ENCODE measurements at regions not wholly inside any gene's neighbourhood (a gene's known extent, or its start where the extent isn't known, plus 50 kb on each side); places are given as distances from the start of the nearest gene placed in this dataset.

DNA sequence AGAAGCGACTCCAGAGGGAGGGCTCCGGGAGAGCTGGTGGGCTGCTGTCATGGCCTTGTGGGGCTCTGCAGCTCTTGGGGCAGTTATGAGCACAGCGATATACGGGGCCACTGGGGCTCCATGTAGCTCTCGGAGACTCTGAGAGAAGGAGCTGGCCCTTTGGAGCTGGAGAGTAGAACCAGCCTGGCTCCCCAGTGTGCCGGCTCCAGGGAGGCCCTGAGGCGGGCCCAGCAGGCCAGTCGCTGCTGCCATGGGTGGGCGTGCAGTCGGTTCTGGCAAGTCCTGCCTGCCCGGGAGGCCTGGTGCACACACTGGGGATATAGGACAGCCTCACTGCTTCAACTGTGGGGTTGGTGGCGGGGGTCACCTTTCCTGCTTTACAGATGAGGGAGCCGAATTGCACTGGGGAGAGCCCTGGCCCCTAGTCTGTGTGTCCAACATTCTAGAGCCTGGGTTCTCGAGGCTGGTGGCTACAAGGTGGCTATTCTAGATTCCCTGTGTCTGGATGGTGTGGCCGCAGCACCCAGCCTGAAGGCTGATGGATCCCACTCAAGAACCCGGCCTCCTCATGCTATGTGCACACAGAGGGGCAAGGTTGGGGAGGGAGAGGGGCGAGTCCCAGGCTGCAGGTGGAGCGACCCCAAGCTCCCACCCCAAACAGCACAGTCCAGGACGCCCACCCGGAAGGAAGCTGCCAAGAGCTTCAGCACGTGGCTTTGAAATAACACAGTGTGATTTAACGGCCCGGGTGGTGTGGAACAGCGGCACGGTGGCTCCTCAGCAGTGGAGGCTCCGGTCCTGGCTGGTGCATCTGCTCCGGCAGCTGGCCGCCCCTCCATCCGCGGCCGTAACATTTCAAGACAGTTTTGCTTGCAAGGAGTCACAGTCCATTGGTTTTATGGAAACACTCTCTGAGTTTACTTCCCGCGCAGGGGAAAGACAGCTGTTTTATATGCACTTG is 188.3 kb upstream of the C14orf180 start:
- WGBS, 4 donors, result 75 to 81% (median 80%) methylated on average over 23 to 33 of the region's 33 CpGs
- DNase-seq, result peak in 2 of 7 donors; percentile 10 to 34

DNA sequence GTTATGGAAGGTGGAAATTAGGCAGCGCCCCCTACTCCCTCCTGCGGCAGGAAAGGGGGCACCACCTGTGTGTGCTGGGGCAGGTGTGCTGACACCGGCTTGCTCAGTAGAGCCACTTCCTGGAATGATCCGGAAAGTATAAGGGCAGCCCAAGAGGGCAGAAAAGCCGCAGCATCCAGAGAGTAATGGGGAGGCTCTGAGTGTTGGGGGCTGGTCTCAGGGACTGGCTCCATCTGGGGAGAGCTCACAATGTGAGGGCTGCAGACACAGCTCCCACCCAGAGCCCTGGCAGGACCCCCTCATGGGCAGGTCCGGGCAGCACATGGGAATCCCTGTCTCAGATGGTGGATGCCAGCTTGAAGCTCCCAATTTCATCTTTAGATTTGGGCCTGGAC is 187.6 kb upstream of the C14orf180 start:
- Histone ChIP-seq H3K27me3 (no peaks in the 10 kb centered on the region), H3K4me3 (no peak overlapping the region), H3K9me3 (replicated peaks in 1 of 3) (no peaks in the 10 kb centered on the region), H3K36me3 (replicated peaks in 1 of 2) (no peaks in the 10 kb centered on the region), H3K4me1 (replicated peaks in 1 of 2) (no peaks in the 10 kb centered on the region), H3K27ac (no peak overlapping the region)
- no peak for DNase-seq
- TF ChIP-seq, protein P1, sequence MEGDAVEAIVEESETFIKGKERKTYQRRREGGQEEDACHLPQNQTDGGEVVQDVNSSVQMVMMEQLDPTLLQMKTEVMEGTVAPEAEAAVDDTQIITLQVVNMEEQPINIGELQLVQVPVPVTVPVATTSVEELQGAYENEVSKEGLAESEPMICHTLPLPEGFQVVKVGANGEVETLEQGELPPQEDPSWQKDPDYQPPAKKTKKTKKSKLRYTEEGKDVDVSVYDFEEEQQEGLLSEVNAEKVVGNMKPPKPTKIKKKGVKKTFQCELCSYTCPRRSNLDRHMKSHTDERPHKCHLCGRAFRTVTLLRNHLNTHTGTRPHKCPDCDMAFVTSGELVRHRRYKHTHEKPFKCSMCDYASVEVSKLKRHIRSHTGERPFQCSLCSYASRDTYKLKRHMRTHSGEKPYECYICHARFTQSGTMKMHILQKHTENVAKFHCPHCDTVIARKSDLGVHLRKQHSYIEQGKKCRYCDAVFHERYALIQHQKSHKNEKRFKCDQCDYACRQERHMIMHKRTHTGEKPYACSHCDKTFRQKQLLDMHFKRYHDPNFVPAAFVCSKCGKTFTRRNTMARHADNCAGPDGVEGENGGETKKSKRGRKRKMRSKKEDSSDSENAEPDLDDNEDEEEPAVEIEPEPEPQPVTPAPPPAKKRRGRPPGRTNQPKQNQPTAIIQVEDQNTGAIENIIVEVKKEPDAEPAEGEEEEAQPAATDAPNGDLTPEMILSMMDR (IDR thresholded peaks at IDR 0.05), result no peak
- no peak for TF ChIP-seq POLR2A (IDR thresholded peaks at IDR 0.05)
- 74 to 94% (median 76%) methylated on average over 6 of the region's 6 CpGs for WGBS, 4 donors
- intact Hi-C loops (cut with DNase I), result no loop called here

More for the DNA sequence above, 188.3 kb upstream of the C14orf180 start:
- H3K4me1 ChIP-seq (replicated peaks in 1 of 2), result no peaks in the 10 kb centered on the region
- TF ChIP-seq, protein P1 (IDR thresholded peaks at IDR 0.05), result no peak
- no peak for TF ChIP-seq POLR2A (IDR thresholded peaks at IDR 0.05)
- intact Hi-C loops (cut with DNase I), result no loop called here
- no peak overlapping the region for H3K27ac ChIP-seq
- no peaks in the 10 kb centered on the region for H3K27me3 ChIP-seq
- no peaks in the 10 kb centered on the region for H3K9me3 ChIP-seq (replicated peaks in 1 of 3)
- no peak overlapping the region for H3K4me3 ChIP-seq
- no peaks in the 10 kb centered on the region for H3K36me3 ChIP-seq (replicated peaks in 1 of 2)

DNA sequence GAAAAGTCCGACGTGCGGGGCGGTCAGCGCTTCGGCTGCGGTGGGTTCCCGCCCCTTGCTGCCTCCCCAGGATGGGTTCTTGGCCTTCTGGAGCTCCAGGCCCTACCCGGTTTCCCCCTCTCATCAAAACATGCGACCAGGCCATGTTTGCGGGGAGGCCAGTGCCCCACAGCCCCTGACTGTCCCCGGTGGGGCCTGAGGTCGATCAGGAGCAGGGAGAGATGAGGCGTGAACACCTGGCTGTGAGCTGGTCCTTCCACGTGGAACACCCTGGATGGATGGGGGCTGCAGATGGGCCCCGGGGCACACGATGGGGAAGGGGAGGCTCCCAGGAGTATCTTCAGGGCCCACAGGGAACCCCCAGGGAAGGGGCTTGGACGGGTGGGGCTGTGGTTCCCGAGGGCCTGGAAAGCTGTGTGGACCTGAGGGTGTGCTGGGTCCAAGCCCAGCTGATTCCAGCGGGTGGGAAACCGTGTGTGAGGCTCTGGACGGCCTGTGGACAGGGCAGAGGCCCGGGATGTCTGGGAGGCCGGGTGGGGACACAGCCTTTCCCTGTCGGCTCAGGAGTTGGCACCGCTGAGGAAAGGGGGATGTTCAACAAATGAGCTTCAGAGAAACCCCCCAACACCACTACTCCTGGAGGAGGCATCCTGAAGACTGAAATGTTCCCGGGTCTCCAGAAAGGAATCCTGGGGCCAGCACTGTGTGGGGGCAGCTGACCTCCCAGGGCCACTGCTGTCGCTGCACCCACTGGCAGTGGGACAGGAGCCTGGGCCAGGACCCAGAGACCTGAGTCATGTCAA is 187.0 kb upstream of the C14orf180 start:
- TF ChIP-seq, protein P1 (IDR thresholded peaks at IDR 0.05), result no peak
- no peak for TF ChIP-seq POLR2A (IDR thresholded peaks at IDR 0.05)
- intact Hi-C loops (cut with DNase I), result no loop called here
- WGBS, 4 donors, result 82 to 90% (median 86%) methylated on average over 16 to 28 of the region's 28 CpGs
- no peak overlapping the region for H3K27ac ChIP-seq
- no peaks in the 10 kb centered on the region for H3K36me3 ChIP-seq (replicated peaks in 1 of 2)
- H3K9me3 ChIP-seq (replicated peaks in 1 of 3), result peaks cover 0 to 3% (median 0%) of the 10 kb centered on the region in 3 donors
- H3K4me1 ChIP-seq (replicated peaks in 1 of 2), result no peaks in the 10 kb centered on the region
- no peaks in the 10 kb centered on the region for H3K27me3 ChIP-seq
- no peak overlapping the region for H3K4me3 ChIP-seq
- peak in 2 of 7 donors; percentile 9 to 25 for DNase-seq

Data from adrenal gland (tissue), 9 donors.